ENCODE measurements at regions not wholly inside any gene's neighbourhood (a gene's known extent, or its start where the extent isn't known, plus 50 kb on each side); places are given as distances from the start of the nearest gene placed in this dataset.

DNA sequence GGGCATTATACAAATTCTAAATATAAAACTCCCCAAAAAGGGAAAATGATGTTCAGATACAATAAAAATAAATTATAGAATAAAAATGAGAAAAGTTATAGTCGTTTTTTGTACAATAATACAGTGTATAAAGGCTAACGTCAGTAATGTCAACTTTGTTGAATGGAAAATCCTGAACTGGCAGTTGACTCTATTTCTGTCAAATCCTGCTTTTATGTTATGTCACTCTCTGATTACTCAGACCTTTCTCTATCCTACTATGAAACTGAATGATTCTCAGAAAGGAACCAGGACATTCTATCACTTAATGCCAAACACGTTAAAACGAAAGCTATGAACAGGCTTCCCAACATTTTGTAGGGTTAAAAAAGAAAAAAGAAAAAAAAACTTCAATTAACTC, 636.4 kb downstream of the USP25 start:
- Histone ChIP-seq H3K36me3 (no peaks in the 10 kb centered on the region), H3K4me1 (no peaks in the 10 kb centered on the region), H3K9me3 (no peaks in the 10 kb centered on the region), H3K27me3 (no peaks in the 10 kb centered on the region), H3K4me3 (no peak overlapping the region), H3K27ac (no peak overlapping the region)
- DNase-seq (ENCODE audit: low spot score), result no peak
- TF ChIP-seq, protein P1, sequence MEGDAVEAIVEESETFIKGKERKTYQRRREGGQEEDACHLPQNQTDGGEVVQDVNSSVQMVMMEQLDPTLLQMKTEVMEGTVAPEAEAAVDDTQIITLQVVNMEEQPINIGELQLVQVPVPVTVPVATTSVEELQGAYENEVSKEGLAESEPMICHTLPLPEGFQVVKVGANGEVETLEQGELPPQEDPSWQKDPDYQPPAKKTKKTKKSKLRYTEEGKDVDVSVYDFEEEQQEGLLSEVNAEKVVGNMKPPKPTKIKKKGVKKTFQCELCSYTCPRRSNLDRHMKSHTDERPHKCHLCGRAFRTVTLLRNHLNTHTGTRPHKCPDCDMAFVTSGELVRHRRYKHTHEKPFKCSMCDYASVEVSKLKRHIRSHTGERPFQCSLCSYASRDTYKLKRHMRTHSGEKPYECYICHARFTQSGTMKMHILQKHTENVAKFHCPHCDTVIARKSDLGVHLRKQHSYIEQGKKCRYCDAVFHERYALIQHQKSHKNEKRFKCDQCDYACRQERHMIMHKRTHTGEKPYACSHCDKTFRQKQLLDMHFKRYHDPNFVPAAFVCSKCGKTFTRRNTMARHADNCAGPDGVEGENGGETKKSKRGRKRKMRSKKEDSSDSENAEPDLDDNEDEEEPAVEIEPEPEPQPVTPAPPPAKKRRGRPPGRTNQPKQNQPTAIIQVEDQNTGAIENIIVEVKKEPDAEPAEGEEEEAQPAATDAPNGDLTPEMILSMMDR (IDR thresholded peaks at IDR 0.05), result no peak

DNA sequence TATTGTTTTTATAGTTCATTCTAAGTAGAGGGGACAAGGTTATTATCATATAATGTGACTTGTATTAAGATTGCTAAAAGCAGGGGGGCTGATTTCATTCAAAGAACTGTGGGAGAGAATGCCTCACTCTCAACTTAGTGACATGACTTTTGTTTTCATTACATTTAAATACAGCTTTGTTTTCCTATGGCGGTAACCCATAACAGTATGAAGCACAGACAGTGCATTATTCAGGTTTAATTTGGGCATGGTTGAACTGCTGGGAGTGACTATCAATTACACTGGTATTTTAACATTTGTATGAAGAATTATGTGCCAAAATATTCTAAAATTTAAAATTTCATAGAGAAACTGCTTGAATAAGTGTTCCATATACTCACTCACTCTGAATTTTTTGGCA, 637.3 kb downstream of the USP25 start:
- no peak for DNase-seq (ENCODE audit: low spot score)
- Histone ChIP-seq H3K27ac (no peak overlapping the region), H3K9me3 (no peaks in the 10 kb centered on the region), H3K4me3 (no peak overlapping the region), H3K4me1 (no peaks in the 10 kb centered on the region), H3K27me3 (no peaks in the 10 kb centered on the region), H3K36me3 (no peaks in the 10 kb centered on the region)
- TF ChIP-seq, protein P1 (IDR thresholded peaks at IDR 0.05), result no peak

DNA sequence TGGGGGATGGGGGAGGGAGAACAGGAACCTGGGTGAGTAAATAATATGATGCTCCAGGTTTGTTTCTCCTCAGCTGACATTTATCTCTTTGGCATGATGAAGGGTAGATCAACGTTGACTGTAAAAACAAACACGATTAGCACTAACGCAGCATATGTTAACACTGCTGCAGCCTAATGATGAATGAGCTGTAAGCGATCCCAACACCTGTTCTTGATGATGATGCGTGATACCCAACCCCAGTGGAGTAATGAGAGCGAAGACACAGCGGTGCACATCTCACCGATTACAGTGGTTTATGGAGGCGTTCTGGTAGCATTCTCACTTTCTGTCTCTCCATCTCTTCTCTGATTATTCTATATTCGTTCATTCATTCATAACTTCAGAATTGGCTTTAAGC, 640.4 kb downstream of the USP25 start:
- Histone ChIP-seq H3K4me3 (no peak overlapping the region), H3K36me3 (no peaks in the 10 kb centered on the region), H3K27ac (no peak overlapping the region)

DNA sequence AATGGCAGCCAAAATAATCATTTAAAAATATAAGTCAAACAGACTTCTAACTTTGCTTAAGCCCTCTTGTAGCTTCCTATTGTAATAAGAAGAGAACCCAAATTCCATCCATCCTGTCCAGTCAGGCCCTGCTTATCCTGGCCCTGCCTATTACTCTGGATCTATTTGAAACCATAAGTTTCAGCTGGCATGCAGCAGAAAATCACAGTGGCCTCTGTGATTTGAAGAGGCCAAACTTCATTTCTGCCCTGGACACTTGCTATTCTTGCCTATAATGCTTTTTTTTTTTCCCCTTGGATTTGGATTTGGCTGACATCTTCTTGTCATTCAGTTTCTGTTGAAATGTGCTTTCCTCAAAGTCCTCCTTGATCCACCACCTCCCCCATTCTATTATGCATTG, 642.8 kb downstream of the USP25 start:
- Histone ChIP-seq H3K27me3 (no peaks in the 10 kb centered on the region), H3K36me3 (no peaks in the 10 kb centered on the region), H3K4me1 (peaks cover 0 to 19% of the 10 kb centered on the region in 2 donors), H3K4me3 (no peak overlapping the region), H3K9me3 (no peaks in the 10 kb centered on the region), H3K27ac (no peak overlapping the region)
- TF ChIP-seq, protein P1 (IDR thresholded peaks at IDR 0.05), result no peak
- no peak for DNase-seq (ENCODE audit: low spot score)

More for the DNA sequence above, 640.4 kb downstream of the USP25 start:
- TF ChIP-seq, protein P1 (IDR thresholded peaks at IDR 0.05), result no peak
- Histone ChIP-seq H3K27me3 (no peaks in the 10 kb centered on the region), H3K9me3 (no peaks in the 10 kb centered on the region), H3K4me1 (no peaks in the 10 kb centered on the region)
- DNase-seq (ENCODE audit: low spot score), result no peak

DNA sequence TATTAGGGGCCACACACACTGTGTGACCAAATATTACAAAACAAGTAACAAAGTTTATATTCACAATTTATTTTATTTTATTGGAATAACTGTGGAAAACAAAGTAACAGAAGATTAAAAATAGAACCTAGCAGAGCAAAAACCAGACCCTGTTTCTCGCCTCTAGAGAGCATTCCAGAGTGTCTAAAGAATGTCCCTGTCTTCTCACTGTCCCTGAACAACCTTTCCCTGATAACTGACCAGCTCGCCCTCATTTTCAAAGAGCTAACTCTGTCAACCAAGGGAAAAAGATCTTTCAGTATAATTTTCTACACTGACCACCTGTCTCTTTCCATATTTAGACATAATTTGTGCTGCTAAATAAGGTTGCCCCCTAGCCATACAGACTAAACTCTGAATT, 646.9 kb downstream of the USP25 start:
- H3K9me3 ChIP-seq, result no peaks in the 10 kb centered on the region
- H3K4me3 ChIP-seq, result no peak overlapping the region
- peak overlapping the region; percentile 69 to 90 for H3K27ac ChIP-seq
- peaks cover 0 to 37% of the 10 kb centered on the region in 2 donors for H3K4me1 ChIP-seq
- no peak for DNase-seq (ENCODE audit: low spot score)
- H3K27me3 ChIP-seq, result no peaks in the 10 kb centered on the region
- TF ChIP-seq, protein P1 (IDR thresholded peaks at IDR 0.05), result no peak
- H3K36me3 ChIP-seq, result no peaks in the 10 kb centered on the region

DNA sequence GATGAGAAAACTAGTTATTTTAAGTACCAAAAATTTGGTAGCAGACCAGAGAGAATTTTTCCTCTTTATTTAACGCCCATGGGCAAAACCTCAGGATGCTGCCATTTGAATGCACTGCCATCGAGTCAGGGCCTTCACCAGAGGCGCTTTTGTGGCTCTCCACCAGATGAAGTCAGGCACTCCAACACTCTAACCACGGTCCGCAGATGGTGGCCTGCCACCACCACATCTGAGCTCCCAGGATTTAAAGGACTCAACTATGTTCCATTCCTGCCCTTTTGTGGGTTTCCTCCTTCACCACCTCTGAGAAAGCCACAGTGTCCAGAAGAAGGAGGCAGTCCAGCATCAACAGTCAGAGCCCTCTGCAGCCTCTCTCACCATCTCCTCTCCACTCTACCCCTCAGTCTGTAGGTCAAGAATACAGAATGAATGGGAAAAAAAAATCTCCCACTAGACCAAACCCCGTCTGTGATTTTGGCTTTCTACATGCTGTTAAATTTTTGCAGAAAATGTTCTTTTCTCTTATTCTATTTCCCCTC, 647.4 kb downstream of the USP25 start:
- Histone ChIP-seq H3K9me3 (no peaks in the 10 kb centered on the region), H3K27ac (peak overlapping the region; percentile 69 to 90), H3K4me1 (peaks cover 0 to 37% of the 10 kb centered on the region in 2 donors), H3K27me3 (no peaks in the 10 kb centered on the region), H3K36me3 (no peaks in the 10 kb centered on the region), H3K4me3 (no peak overlapping the region)
- no peak for DNase-seq (ENCODE audit: low spot score)
- TF ChIP-seq, protein P1 (IDR thresholded peaks at IDR 0.05), result no peak
